H1 (cell line): ENCODE measurements at regions not wholly inside any gene's neighbourhood (a gene's known extent, or its start where the extent isn't known, plus 50 kb on each side); places are given as distances from the start of the nearest gene placed in this dataset.

ENCODE experiments used
- CTCF ChIA-PET: fragments of 300-600 bp; sonication (Branson Sonifier 250); formaldehyde crosslinking; loops from one replicate; lab custom pipeline; 2021; ENCODE audit not compliant: partially characterized antibody; lab: Charles Lee
- POLR2A ChIA-PET: fragments of 300-600 bp; sonication (Branson Sonifier 250); formaldehyde crosslinking; loops from one replicate; lab custom pipeline; 2021; ENCODE audit warnings: inconsistent platforms; ENCODE audit not compliant: partially characterized antibody; lab: Charles Lee
- DNase-seq, 2 experiments: peaks; one replicate each; pipeline versions ENCODE4 v3.0.0 to v3.0.0-alpha.2; 2010 to 2022; ENCODE audit warnings: low spot score in 2 of 2, low read depth in 1 of 2, mixed read lengths in 1 of 2
- FAIRE-seq: peaks from 2 replicates; lab custom pipeline; 2011; peaks lifted over from hg19 to GRCh38; lab: Jason Lieb, UNC
- H2AFZ ChIP-seq: 2 replicates; pipeline ENCODE4 v1.8.1; 2012; ENCODE audit warnings: low read length, inconsistent platforms
- H2AK5ac ChIP-seq: 2 replicates; pipeline ENCODE4 v1.6.1; 2013; ENCODE audit warnings: low read depth, low read length
- H2BK120ac ChIP-seq: replicated peaks from 2 replicates; pipeline ENCODE3; 2013; ENCODE audit warnings: low read depth, low read length, inconsistent platforms
- H2BK12ac ChIP-seq: 2 replicates; pipeline ENCODE4 v1.6.1; 2013; ENCODE audit warnings: low read depth, low read length
- H2BK15ac ChIP-seq: 2 replicates; pipeline ENCODE4 v1.6.1; 2013; ENCODE audit warnings: low read length
- H2BK20ac ChIP-seq: 2 replicates; pipeline ENCODE4 v1.6.1; 2013; ENCODE audit warnings: low read length
- H2BK5ac ChIP-seq: 2 replicates; pipeline ENCODE4 v1.6.1; 2013; ENCODE audit warnings: low read depth, low read length
- H3K14ac ChIP-seq: 2 replicates; pipeline ENCODE4 v1.6.1; 2013; ENCODE audit warnings: inconsistent platforms; ENCODE audit not compliant: insufficient read length
- H3K18ac ChIP-seq: 2 replicates; pipeline ENCODE4 v1.6.1; 2013; ENCODE audit warnings: low read length; ENCODE audit errors: extremely low read depth
- H3K23ac ChIP-seq: 2 replicates; pipeline ENCODE4 v1.6.1; 2013; ENCODE audit warnings: inconsistent platforms; ENCODE audit not compliant: insufficient read length
- H3K23me2 ChIP-seq: 2 replicates; pipeline ENCODE4 v1.6.1; 2013; ENCODE audit warnings: low read depth, low read length
- H3K27ac ChIP-seq: 2 replicates; pipeline ENCODE4 v1.6.1; 2011; ENCODE audit warnings: low read depth, low read length, inconsistent platforms
- H3K27me3 ChIP-seq, 4 experiments: replicated peaks in 1 of 4; 1 replicate in 1 of 4; 2 replicates in 3 of 4; pipeline versions ENCODE4 v1.6.1 to v1.8.1; 2011 to 2013; ENCODE audit warnings: low read length in 3 of 4, mild to moderate bottlenecking in 3 of 4, inconsistent platforms in 2 of 4, mixed read lengths in 2 of 4, moderate library complexity in 1 of 4; ENCODE audit not compliant: control insufficient read depth in 3 of 4, insufficient read depth in 3 of 4; ENCODE audit errors: extremely low read depth in 1 of 4
- H3K36me3 ChIP-seq, 4 experiments: 2 replicates each; pipeline versions ENCODE4 v1.6.1 to v1.8.1; 2011 to 2013; ENCODE audit warnings: mild to moderate bottlenecking in 4 of 4, low read length in 3 of 4, moderate library complexity in 2 of 4, control low read depth in 1 of 4, inconsistent platforms in 1 of 4; ENCODE audit not compliant: insufficient read depth in 4 of 4, control insufficient read depth in 2 of 4
- H3K4ac ChIP-seq: replicated peaks from 2 replicates; pipeline ENCODE3; 2013; ENCODE audit warnings: low read length, low read depth, mixed read lengths, inconsistent platforms; ENCODE audit not compliant: insufficient read length
- H3K4me1 ChIP-seq, 4 experiments: replicated peaks in 1 of 4; 1 replicate in 1 of 4; 2 replicates in 3 of 4; pipeline versions ENCODE4 v1.6.1 to v1.8.1; 2011 to 2013; ENCODE audit warnings: low read length in 3 of 4, inconsistent platforms in 2 of 4, mixed read lengths in 1 of 4; ENCODE audit not compliant: insufficient read depth in 4 of 4, control insufficient read depth in 3 of 4
- H3K4me2 ChIP-seq, 2 experiments: 2 replicates each; pipeline versions ENCODE4 v1.6.1 to v1.8.1; 2011 to 2013; ENCODE audit warnings: low read depth in 2 of 2, low read length in 2 of 2, control low read depth in 1 of 2, inconsistent platforms in 1 of 2, mild to moderate bottlenecking in 1 of 2; ENCODE audit not compliant: insufficient read depth in 1 of 2
- H3K4me3 ChIP-seq, 4 experiments: fragments of 200-600, 300-600 bp in 1 of 4; sonication (generic), shearing (Covaris generic), sonication (Bioruptor Twin) in 1 of 4; 2 replicates each; pipeline versions ENCODE4 v1.5.1 to v1.8.1; 2011 to 2016; ENCODE audit warnings: low read length in 4 of 4, low read depth in 3 of 4, control low read depth in 2 of 4, inconsistent platforms in 2 of 4, mild to moderate bottlenecking in 2 of 4, mixed read lengths in 1 of 4, moderate library complexity in 1 of 4; ENCODE audit not compliant: insufficient read depth in 2 of 4; ENCODE audit errors: extremely low read depth in 1 of 4
- H3K56ac ChIP-seq: replicated peaks from 2 replicates; pipeline ENCODE3; 2013; ENCODE audit warnings: low read depth, mild to moderate bottlenecking, mixed read lengths, low read length, inconsistent platforms; ENCODE audit not compliant: insufficient read length
- H3K79me1 ChIP-seq: 2 replicates; pipeline ENCODE4 v1.6.1; 2013; ENCODE audit warnings: low read depth, low read length, control low read depth
- H3K79me2 ChIP-seq, 2 experiments: 2 replicates each; pipeline versions ENCODE4 v1.6.1 to v1.8.1; 2012 to 2013; ENCODE audit warnings: low read length in 2 of 2, mild to moderate bottlenecking in 2 of 2, inconsistent platforms in 1 of 2; ENCODE audit not compliant: insufficient read depth in 2 of 2, control insufficient read depth in 1 of 2
- H3K9ac ChIP-seq, 4 experiments: replicated peaks in 1 of 4; 1 replicate in 1 of 4; 2 replicates in 3 of 4; pipeline versions ENCODE4 v1.6.1 to v1.8.1; 2011 to 2013; ENCODE audit warnings: low read depth in 3 of 4, low read length in 3 of 4, control low read depth in 2 of 4, mild to moderate bottlenecking in 2 of 4, moderate library complexity in 2 of 4, inconsistent platforms in 1 of 4; ENCODE audit errors: extremely low read depth in 1 of 4
- H3K9me3 ChIP-seq, 2 experiments: 2 replicates each; pipeline versions ENCODE4 v1.6.1 to v1.8.1; 2012 to 2013; ENCODE audit warnings: mild to moderate bottlenecking in 2 of 2, moderate library complexity in 2 of 2, control low read depth in 1 of 2, inconsistent platforms in 1 of 2, low read depth in 1 of 2, low read length in 1 of 2, mixed read lengths in 1 of 2; ENCODE audit not compliant: insufficient read depth in 2 of 2
- H4K20me1 ChIP-seq, 2 experiments: replicated peaks in 1 of 2; 2 replicates each; pipeline versions ENCODE3 to v1.8.1; 2011 to 2013; ENCODE audit warnings: inconsistent platforms in 2 of 2, low read length in 2 of 2, mild to moderate bottlenecking in 1 of 2; ENCODE audit not compliant: insufficient read depth in 2 of 2, control insufficient read depth in 1 of 2
- H4K5ac ChIP-seq: 2 replicates; pipeline ENCODE4 v1.6.1; 2013; ENCODE audit warnings: low read length, low read depth, mixed read lengths, inconsistent platforms; ENCODE audit not compliant: insufficient read length
- H4K8ac ChIP-seq: 2 replicates; pipeline ENCODE4 v1.8.0; 2013; ENCODE audit warnings: mild to moderate bottlenecking, moderate library complexity, low read length, inconsistent platforms; ENCODE audit not compliant: insufficient read depth; ENCODE audit errors: extremely low read depth
- H4K91ac ChIP-seq: replicated peaks from 2 replicates; pipeline ENCODE3; 2013; ENCODE audit warnings: low read length, mixed read lengths, inconsistent platforms; ENCODE audit not compliant: insufficient read length
- ASH2L ChIP-seq: fragments of 200-600, 300-600 bp; sonication (generic); IDR thresholded peaks from one replicate; pipeline ENCODE4 v1.7.1; 2017; ENCODE audit warnings: low read length
- CHD1 ChIP-seq: IDR thresholded peaks from 2 replicates; pipeline ENCODE4 v1.6.1; 2012; ENCODE audit warnings: low read depth, low read length, improper control_type of control experiment
- CHD2 ChIP-seq: IDR thresholded peaks from 2 replicates; pipeline ENCODE4 v1.6.1; 2012; ENCODE audit warnings: low read length, improper control_type of control experiment
- E2F6 ChIP-seq: IDR thresholded peaks from 2 replicates; pipeline ENCODE4 v1.6.1; 2012; ENCODE audit warnings: inconsistent platforms
- KDM1A ChIP-seq: fragments of 200-600, 300-600 bp; sonication (generic); IDR thresholded peaks from 2 replicates; pipeline ENCODE4 v1.7.1; 2016; ENCODE audit warnings: mild to moderate bottlenecking, low read length, borderline replicate concordance
- PHF8 ChIP-seq: fragments of 200-600 bp; sonication (generic); conservative IDR thresholded peaks from 2 replicates; pipeline ENCODE4 v1.7.1; 2012; ENCODE audit warnings: low read depth, mild to moderate bottlenecking, inconsistent platforms, low read length, moderate library complexity
- RAD21 ChIP-seq, 2 experiments: IDR thresholded peaks in 1 of 2; conservative IDR thresholded peaks in 1 of 2; 2 replicates each; pipeline ENCODE4 v1.6.1; 2011; ENCODE audit warnings: low read depth in 2 of 2, low read length in 2 of 2, improper control_type of control experiment in 1 of 2, inconsistent platforms in 1 of 2, mild to moderate bottlenecking in 1 of 2, moderate library complexity in 1 of 2
- TAF1 ChIP-seq: IDR thresholded peaks from 2 replicates; pipeline ENCODE4 v1.6.1; 2011; ENCODE audit warnings: mild to moderate bottlenecking, low read depth, low read length
- TAF7 ChIP-seq: optimal IDR thresholded peaks from 2 replicates; pipeline ENCODE3; 2011; ENCODE audit warnings: low read depth, mild to moderate bottlenecking, inconsistent platforms, low read length, moderate library complexity, borderline replicate concordance
- TBP ChIP-seq: IDR thresholded peaks from 2 replicates; pipeline ENCODE4 v1.6.1; 2011; ENCODE audit warnings: low read depth, low read length, improper control_type of control experiment
- TEAD4 ChIP-seq: IDR thresholded peaks from 2 replicates; pipeline ENCODE4 v1.6.1; 2012; ENCODE audit warnings: low read depth, low read length, inconsistent platforms, mixed read lengths
- WGBS, 2 experiments: shearing (Covaris generic) in 1 of 2; methylation state at CpG; one replicate each; pipeline versions ENCODE4 v1.1.6 to v1.1.7; 2013 to 2015; ENCODE audit warnings: low lambda C conversion rate in 2 of 2, mixed read lengths in 2 of 2, inconsistent platforms in 1 of 2, low coverage in 1 of 2, missing lambda C conversion rate in 1 of 2; ENCODE audit not compliant: insufficient replicate concordance in 2 of 2, insufficient coverage in 1 of 2, insufficient read length in 1 of 2; ENCODE audit errors: extremely low coverage in 1 of 2, missing lambda C conversion rate in 1 of 2; 5-methylcytosine and 5-hydroxymethylcytosine counted together
- TF ChIP-seq, protein P1 (sequence below), 3 experiments: IDR thresholded peaks; 1 replicate in 2 of 3; 2 replicates in 1 of 3; pipeline versions ENCODE4 v1.5.1 to v1.6.1; 2011; ENCODE audit warnings: low read length in 3 of 3, mild to moderate bottlenecking in 3 of 3, inconsistent platforms in 2 of 3, low read depth in 1 of 3, moderate library complexity in 1 of 3; ENCODE audit not compliant: insufficient read depth in 1 of 3; ENCODE audit errors: control extremely low read depth in 1 of 3

DNA sequence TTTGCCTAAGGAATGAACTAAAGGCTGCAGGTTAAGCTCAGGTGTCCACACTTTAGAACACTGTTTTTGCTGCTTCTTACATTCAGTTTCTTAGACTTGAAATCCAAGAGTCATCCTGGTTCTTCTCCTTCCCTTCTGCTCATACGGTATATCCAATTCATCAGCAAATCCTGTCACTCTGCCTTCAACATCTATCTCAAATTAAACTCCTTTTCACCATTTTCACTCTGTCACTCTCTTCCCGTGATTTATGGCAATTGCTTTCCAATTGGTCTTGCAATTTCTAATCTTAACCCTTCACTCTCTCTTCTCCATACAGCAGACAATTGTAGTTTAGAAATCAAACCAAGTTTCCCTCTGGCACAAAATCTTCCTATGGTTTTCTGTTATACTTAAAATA lies 182.9 kb downstream of the MRPS30 start:
- Histone ChIP-seq H3K9ac (no peak overlapping the region), H3K23me2 (no peaks in the 10 kb centered on the region), H2BK20ac (no peak overlapping the region), H2AK5ac (no peak overlapping the region), H4K20me1 (no peaks in the 10 kb centered on the region), H3K36me3 (peaks cover 0 to 2% (median 0%) of the 10 kb centered on the region in 4 experiments; a peak in 2 of 8 replicates), H3K4ac (no peak overlapping the region), H3K9me3 (peaks cover 13 to 17% of the 10 kb centered on the region in 2 experiments), H3K27ac (no peak overlapping the region), H2BK12ac (no peak overlapping the region), H3K4me3 (no peak overlapping the region), H3K18ac (no peak overlapping the region), H2BK120ac (no peak overlapping the region), H4K8ac (no peak overlapping the region), H4K5ac (no peak overlapping the region), H3K4me2 (no peak overlapping the region), H3K14ac (no peak overlapping the region), H3K79me1 (no peaks in the 10 kb centered on the region), H3K79me2 (no peaks in the 10 kb centered on the region), H3K56ac (no peak overlapping the region), H2AFZ (no peak overlapping the region), H4K91ac (no peak overlapping the region), H3K27me3 (no peaks in the 10 kb centered on the region), H2BK15ac (no peak overlapping the region), H3K23ac (no peak overlapping the region), H2BK5ac (no peak overlapping the region), H3K4me1 (no peaks in the 10 kb centered on the region)
- FAIRE-seq (no peak), DNase-seq (no peak)
- WGBS, 2 experiments: 89 to 100% methylated on average over 1 to 2 of the region's 2 CpGs
- ChIA-PET POLR2A (no interaction called here), CTCF (interaction anchor here (0.8 to 1.3 kb wide), 2 partner anchors 39 to 46 kb away, joined by 3 read pairs; no protein-coding TSS in a partner anchor)
- no peak for TF ChIP-seq CHD2
- no peak for TF ChIP-seq TBP
- no peak for TF ChIP-seq TAF7
- no peak for TF ChIP-seq TAF1
- no peak for TF ChIP-seq KDM1A
- no peak for TF ChIP-seq CHD1
- TF ChIP-seq PHF8: no peak
- TF ChIP-seq E2F6: no peak
- TF ChIP-seq, protein P1, sequence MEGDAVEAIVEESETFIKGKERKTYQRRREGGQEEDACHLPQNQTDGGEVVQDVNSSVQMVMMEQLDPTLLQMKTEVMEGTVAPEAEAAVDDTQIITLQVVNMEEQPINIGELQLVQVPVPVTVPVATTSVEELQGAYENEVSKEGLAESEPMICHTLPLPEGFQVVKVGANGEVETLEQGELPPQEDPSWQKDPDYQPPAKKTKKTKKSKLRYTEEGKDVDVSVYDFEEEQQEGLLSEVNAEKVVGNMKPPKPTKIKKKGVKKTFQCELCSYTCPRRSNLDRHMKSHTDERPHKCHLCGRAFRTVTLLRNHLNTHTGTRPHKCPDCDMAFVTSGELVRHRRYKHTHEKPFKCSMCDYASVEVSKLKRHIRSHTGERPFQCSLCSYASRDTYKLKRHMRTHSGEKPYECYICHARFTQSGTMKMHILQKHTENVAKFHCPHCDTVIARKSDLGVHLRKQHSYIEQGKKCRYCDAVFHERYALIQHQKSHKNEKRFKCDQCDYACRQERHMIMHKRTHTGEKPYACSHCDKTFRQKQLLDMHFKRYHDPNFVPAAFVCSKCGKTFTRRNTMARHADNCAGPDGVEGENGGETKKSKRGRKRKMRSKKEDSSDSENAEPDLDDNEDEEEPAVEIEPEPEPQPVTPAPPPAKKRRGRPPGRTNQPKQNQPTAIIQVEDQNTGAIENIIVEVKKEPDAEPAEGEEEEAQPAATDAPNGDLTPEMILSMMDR (IDR thresholded peaks at IDR 0.05; ENCODE audit: control extremely low read depth in 1 of 3, insufficient read depth in 1 of 3, low read depth in 1 of 3, low read length in 3 of 3): no peak
- no peak for TF ChIP-seq ASH2L
- no peak for TF ChIP-seq TEAD4
- TF ChIP-seq RAD21 (IDR thresholded peaks at IDR 0.05 in 1 of 2, conservative IDR thresholded peaks at IDR 0.05 in 1 of 2; ENCODE audit: low read depth in 2 of 2, low read length in 2 of 2): no peak
